Omental fat pad (tissue), 3 donors: ENCODE measurements at regions not wholly inside any gene's neighbourhood (a gene's known extent, or its start where the extent isn't known, plus 50 kb on each side); places are given as distances from the start of the nearest gene placed in this dataset.

Experiments used
- ATAC-seq: fragments of 150-250 bp; one replicate; pipeline ENCODE4 v1.9.1; 2016; ENCODE audit warnings: mild to moderate bottlenecking, moderate library complexity; ENCODE audit not compliant: low FRiP score
- DNase-seq: peaks from one replicate; pipeline ENCODE4 v3.0.0-alpha.2; 2019; ENCODE audit warnings: low spot score
- TF ChIP-seq, protein P1 (sequence below), 3 donors: fragments of 450-650 bp; IDR thresholded peaks; one replicate each; pipeline ENCODE4 v1.5.1; 2016 to 2017; ENCODE audit warnings: antibody characterized with exemption in 3 of 3, mild to moderate bottlenecking in 3 of 3, moderate library complexity in 2 of 3

DNA sequence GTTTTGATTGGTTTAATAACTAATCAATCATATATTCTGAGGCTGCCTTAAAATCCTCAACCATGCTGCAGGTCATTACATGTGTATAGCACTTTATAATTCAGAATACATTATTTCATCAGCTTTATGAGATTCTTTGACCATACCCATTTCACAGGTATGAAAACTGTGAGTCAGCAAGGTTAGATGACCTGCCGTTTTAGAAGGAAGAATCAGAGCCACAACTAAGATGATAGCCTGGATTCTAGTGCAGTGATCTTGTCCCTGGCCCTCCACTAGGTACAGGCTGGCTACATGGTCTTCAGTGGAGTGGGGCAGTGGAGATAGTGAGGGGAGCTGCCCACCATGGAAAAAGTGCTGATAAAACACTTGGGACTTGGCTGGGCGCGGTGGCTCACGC, 154.4 kb upstream of the MAX start:
- ATAC-seq (no peak), DNase-seq (no peak)
- TF ChIP-seq, protein P1, sequence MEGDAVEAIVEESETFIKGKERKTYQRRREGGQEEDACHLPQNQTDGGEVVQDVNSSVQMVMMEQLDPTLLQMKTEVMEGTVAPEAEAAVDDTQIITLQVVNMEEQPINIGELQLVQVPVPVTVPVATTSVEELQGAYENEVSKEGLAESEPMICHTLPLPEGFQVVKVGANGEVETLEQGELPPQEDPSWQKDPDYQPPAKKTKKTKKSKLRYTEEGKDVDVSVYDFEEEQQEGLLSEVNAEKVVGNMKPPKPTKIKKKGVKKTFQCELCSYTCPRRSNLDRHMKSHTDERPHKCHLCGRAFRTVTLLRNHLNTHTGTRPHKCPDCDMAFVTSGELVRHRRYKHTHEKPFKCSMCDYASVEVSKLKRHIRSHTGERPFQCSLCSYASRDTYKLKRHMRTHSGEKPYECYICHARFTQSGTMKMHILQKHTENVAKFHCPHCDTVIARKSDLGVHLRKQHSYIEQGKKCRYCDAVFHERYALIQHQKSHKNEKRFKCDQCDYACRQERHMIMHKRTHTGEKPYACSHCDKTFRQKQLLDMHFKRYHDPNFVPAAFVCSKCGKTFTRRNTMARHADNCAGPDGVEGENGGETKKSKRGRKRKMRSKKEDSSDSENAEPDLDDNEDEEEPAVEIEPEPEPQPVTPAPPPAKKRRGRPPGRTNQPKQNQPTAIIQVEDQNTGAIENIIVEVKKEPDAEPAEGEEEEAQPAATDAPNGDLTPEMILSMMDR (IDR thresholded peaks at IDR 0.05): no peak

DNA sequence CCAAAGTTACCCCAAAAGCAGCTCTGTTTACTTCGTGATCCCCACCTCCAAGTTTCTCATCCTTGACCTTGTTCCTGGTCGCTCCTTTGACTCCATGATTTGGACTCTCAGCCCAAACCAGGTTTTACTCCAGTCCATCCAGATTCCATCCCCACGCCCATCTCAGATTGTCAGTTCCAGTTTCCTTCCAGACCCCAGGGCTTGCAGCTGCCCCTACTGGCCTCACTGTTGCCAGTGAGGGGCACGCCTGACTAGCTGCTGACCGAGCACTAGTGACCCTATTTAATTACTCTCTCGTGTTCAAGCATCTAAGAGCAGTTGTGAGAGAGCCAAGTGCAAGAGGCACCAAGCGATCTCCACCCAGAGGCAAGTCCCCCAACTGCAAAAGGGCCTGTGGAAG, 155.1 kb upstream of the FUT8 start:
- TF ChIP-seq, protein P1 (IDR thresholded peaks at IDR 0.05): no peak
- DNase-seq (no peak), ATAC-seq (no peak)

DNA sequence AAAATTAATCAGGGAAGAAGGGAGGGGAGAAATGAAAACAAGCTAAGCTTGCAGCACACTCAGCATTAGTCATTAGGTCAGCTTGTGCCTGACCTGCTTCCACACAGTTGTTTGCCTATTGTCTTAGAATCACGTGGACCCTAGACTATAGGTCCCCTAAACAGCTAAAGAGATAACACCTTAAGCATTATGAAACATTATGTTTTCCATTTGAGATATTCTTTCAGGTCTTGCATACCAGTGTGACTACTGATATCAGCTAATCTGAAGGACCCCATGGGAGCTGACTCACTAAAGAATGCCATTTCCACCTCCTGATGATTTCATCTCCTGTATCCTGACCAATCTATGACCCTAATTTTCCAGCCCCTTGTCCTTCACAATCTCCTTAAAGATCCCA, 154.1 kb upstream of the FUT8 start:
- TF ChIP-seq, protein P1 (IDR thresholded peaks at IDR 0.05): no peak
- no peak for ATAC-seq

DNA sequence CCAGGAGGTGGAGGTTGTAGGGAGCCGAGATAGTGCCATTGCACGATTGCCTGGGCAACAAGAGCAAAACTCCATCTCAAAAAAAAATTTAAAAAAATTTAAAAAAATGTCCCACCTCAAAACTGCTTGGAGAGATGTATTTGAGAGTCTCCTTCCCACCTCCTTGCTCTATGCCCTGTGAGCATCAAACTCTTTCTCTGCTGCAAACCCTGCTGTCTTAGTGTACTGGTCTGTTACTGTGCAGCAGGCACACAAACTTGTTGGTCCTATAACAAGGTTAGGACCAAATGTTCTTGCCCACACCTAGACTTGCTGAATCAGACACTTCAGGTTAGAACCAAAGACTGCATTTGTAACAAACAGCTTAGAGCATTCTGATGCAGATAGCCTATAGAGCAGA, 153.5 kb upstream of the FUT8 start:
- TF ChIP-seq, protein P1 (IDR thresholded peaks at IDR 0.05): no peak
- no peak for DNase-seq
- ATAC-seq: no peak

More for the DNA sequence above, 154.1 kb upstream of the FUT8 start:
- no peak for DNase-seq

DNA sequence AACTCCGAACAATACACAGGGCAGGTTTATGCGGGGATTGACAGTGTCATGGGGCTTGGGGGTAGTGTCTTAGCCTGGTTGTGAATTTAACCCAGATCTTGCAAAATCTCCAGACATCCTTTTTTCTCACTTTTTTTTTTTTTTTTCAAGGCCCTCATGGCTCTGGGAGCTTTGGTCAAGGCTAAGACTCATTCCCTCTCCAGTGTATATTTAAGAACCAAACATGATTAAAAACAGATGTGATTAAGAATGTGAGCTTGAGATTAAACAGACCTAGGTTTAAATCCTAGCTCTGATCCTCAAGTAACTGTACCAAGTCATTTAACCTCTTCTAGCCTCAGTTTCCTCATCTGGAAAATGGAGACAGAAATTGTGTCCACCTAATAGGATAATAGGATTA, 151.7 kb upstream of the FUT8 start:
- no peak for ATAC-seq
- TF ChIP-seq, protein P1 (IDR thresholded peaks at IDR 0.05): no peak
- DNase-seq: no peak

DNA sequence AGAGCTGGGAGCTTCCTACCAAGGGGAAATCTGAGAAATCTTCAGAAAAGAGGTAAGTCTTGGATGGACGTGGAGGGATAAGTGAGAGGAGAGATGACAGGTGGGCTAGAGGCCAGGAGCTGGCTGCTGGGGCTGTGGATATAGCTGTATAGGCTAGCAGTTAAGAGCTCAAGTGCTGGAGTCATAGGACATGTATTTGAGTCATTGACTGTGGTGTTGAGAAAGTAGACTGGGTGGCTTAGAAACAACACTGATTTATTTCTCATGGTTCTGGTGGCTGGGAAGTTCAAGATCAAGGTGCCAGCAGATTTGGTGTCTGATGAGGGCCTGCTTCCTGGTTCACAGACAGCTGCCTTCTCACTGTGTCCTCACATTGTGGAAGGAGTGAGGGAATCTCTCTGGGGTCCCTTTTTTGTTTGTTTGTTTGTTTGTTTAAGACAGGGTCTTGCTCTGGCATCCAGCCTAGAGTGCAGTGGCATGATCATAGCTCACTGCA, 151.1 kb upstream of the FUT8 start:
- TF ChIP-seq, protein P1 (IDR thresholded peaks at IDR 0.05): no peak
- no peak for ATAC-seq
- DNase-seq: no peak

DNA sequence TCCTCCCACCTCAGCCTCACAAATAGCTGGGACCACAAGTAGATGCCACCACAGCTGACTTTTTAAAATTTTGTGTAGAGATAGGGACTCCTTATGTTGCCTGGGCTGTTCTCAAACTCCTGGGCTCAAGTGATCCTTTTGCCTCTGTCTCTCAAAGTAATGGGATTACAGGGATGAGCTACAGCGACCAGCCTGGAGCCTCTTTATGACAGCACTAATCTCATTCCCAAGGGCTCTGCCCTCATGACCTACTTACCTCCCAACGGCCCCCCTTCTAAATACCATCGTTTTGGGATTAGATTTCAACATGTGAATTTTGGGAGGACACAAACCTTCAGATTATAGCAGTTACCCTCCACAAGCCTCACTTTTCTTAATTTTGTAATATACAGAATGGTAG, 150.6 kb upstream of the FUT8 start:
- DNase-seq: no peak
- no peak for ATAC-seq
- TF ChIP-seq, protein P1 (IDR thresholded peaks at IDR 0.05): no peak
